Naive thymus-derived CD8-positive, alpha-beta T cell (primary cell): ENCODE measurements at regions not wholly inside any gene's neighbourhood (a gene's known extent, or its start where the extent isn't known, plus 50 kb on each side); places are given as distances from the start of the nearest gene placed in this dataset.

ENCODE experiments used
- ATAC-seq, 2 donors: fragments of 150-1000 bp; cut with Tn5 transposase in 1 of 2; sonication (Bioruptor Pico), chemical (Tn5 transposase) in 1 of 2; 1 replicate in 1 of 2; 2 replicates in 1 of 2; pipeline ENCODE4 v1.10.0; 2021; ENCODE audit warnings: mild to moderate bottlenecking in 2 of 2, moderate library complexity in 2 of 2
- POLR2A ChIA-PET: fragments of 350-600 bp; sonication (Branson Sonifier 250); formaldehyde crosslinking; loops from one replicate; lab custom pipeline; 2021; ENCODE audit warnings: antibody characterized with exemption; lab: Charles Lee
- DNase-seq, 10 donors: peaks; one replicate each; pipeline versions ENCODE4 v3.0.0 to v3.0.0-alpha.2; 2020 to 2022
- H3K27ac Mint-ChIP-seq, 10 donors: one replicate each; pipeline ENCODE4 v1.8.0; 2020 to 2022; ENCODE audit warnings: mild to moderate bottlenecking in 10 of 10, mixed read lengths in 10 of 10, moderate library complexity in 4 of 10, inconsistent platforms in 1 of 10
- H3K27me3 Mint-ChIP-seq, 5 donors: one replicate each; pipeline ENCODE4 v1.8.0; 2021 to 2022; ENCODE audit warnings: mixed read lengths in 5 of 5
- H3K36me3 Mint-ChIP-seq, 3 donors: one replicate each; pipeline ENCODE4 v1.8.0; 2020 to 2022; ENCODE audit warnings: mixed read lengths in 3 of 3, mild to moderate bottlenecking in 2 of 3, inconsistent platforms in 1 of 3
- H3K4me1 Mint-ChIP-seq, 4 donors: one replicate each; pipeline ENCODE4 v1.8.0; 2021 to 2022; ENCODE audit warnings: mixed read lengths in 4 of 4
- H3K4me3 Mint-ChIP-seq, 10 donors: one replicate each; pipeline ENCODE4 v1.8.0; 2020 to 2022; ENCODE audit warnings: mild to moderate bottlenecking in 10 of 10, mixed read lengths in 10 of 10, moderate library complexity in 6 of 10, inconsistent platforms in 1 of 10
- H3K9me3 Mint-ChIP-seq, 9 donors: one replicate each; pipeline ENCODE4 v1.8.0; 2020 to 2022; ENCODE audit warnings: mixed read lengths in 9 of 9, mild to moderate bottlenecking in 3 of 9, inconsistent platforms in 1 of 9, moderate library complexity in 1 of 9

- Mint-ChIP-seq H3K9me3 (no peaks in the 10 kb centered on the region), H3K27ac (no peak overlapping the region), H3K36me3 (no peaks in the 10 kb centered on the region), H3K4me3 (no peak overlapping the region), H3K27me3 (peaks cover 2 to 40% (median 23%) of the 10 kb centered on the region in 5 donors), H3K4me1 (peaks cover 0 to 2% (median 0%) of the 10 kb centered on the region in 4 donors)
- POLR2A ChIA-PET: no interaction called here
- no peak for ATAC-seq
- DNase-seq: no peak
These were observed 156.8 kb upstream of the NFE2L3 start for GRCh38 chr7:25995216-25995615.

GRCh38 chr7:25996006-25996408 lies 156.0 kb upstream of the NFE2L3 start:
- POLR2A ChIA-PET: no interaction called here
- no peaks in the 10 kb centered on the region for H3K36me3 Mint-ChIP-seq
- no peak overlapping the region for H3K4me3 Mint-ChIP-seq
- H3K27ac Mint-ChIP-seq: no peak overlapping the region
- ATAC-seq: no peak
- H3K27me3 Mint-ChIP-seq: peaks cover 2 to 32% (median 18%) of the 10 kb centered on the region in 5 donors
- H3K4me1 Mint-ChIP-seq: peaks cover 0 to 2% (median 0%) of the 10 kb centered on the region in 4 donors
- no peak for DNase-seq
- H3K9me3 Mint-ChIP-seq: no peaks in the 10 kb centered on the region

- no peak for ATAC-seq
- Mint-ChIP-seq H3K9me3 (no peaks in the 10 kb centered on the region), H3K27ac (no peak overlapping the region), H3K27me3 (peaks cover 3 to 45% (median 23%) of the 10 kb centered on the region in 5 donors), H3K4me1 (peaks cover 0 to 2% (median 0%) of the 10 kb centered on the region in 4 donors), H3K4me3 (no peak overlapping the region), H3K36me3 (no peaks in the 10 kb centered on the region)
- POLR2A ChIA-PET: no interaction called here
- no peak for DNase-seq
These were observed 153.5 kb upstream of the NFE2L3 start for GRCh38 chr7:25998499-25998898.

- Mint-ChIP-seq H3K27me3 (peaks cover 3 to 49% (median 17%) of the 10 kb centered on the region in 5 donors), H3K27ac (no peak overlapping the region), H3K4me3 (no peak overlapping the region), H3K9me3 (no peaks in the 10 kb centered on the region), H3K36me3 (no peaks in the 10 kb centered on the region), H3K4me1 (no peaks in the 10 kb centered on the region)
- POLR2A ChIA-PET: no interaction called here
- ATAC-seq (no peak), DNase-seq (no peak)
These were observed 151.2 kb upstream of the NFE2L3 start for GRCh38 chr7:26000841-26001240.

- Mint-ChIP-seq H3K4me1 (no peaks in the 10 kb centered on the region), H3K27ac (no peak overlapping the region), H3K9me3 (no peaks in the 10 kb centered on the region), H3K27me3 (peaks cover 5 to 46% (median 24%) of the 10 kb centered on the region in 5 donors), H3K36me3 (no peaks in the 10 kb centered on the region), H3K4me3 (no peak overlapping the region)
- DNase-seq (no peak), ATAC-seq (no peak)
- POLR2A ChIA-PET: no interaction called here
These were observed 150.2 kb upstream of the NFE2L3 start for GRCh38 chr7:26001662-26002244.

GRCh38 chr7:26005683-26006410 lies 146.2 kb upstream of the NFE2L3 start:
- Mint-ChIP-seq H3K9me3 (no peaks in the 10 kb centered on the region), H3K4me1 (peaks cover 0 to under 1% (median under 1%) of the 10 kb centered on the region in 4 donors), H3K4me3 (no peak overlapping the region), H3K36me3 (no peaks in the 10 kb centered on the region), H3K27ac (peak overlapping the region in 1 of 10 donors; percentile 72), H3K27me3 (peaks cover 8 to 38% (median 25%) of the 10 kb centered on the region in 5 donors)
- no peak for DNase-seq
- no peak for ATAC-seq
- POLR2A ChIA-PET: no interaction called here

GRCh38 chr7:26006426-26006825 lies 145.6 kb upstream of the NFE2L3 start:
- Mint-ChIP-seq H3K4me1 (peaks cover 0 to 7% (median 3%) of the 10 kb centered on the region in 4 donors), H3K36me3 (no peaks in the 10 kb centered on the region), H3K9me3 (no peaks in the 10 kb centered on the region), H3K4me3 (no peak overlapping the region), H3K27ac (peak overlapping the region in 1 of 10 donors; percentile 41), H3K27me3 (peaks cover 8 to 38% (median 25%) of the 10 kb centered on the region in 5 donors)
- ATAC-seq (no peak), DNase-seq (no peak)
- POLR2A ChIA-PET: no interaction called here

GRCh38 chr7:26007510-26007909 lies 144.5 kb upstream of the NFE2L3 start:
- POLR2A ChIA-PET: no interaction called here
- no peaks in the 10 kb centered on the region for H3K36me3 Mint-ChIP-seq
- no peaks in the 10 kb centered on the region for H3K9me3 Mint-ChIP-seq
- H3K27me3 Mint-ChIP-seq: peaks cover 8 to 28% (median 18%) of the 10 kb centered on the region in 5 donors
- DNase-seq (no peak), ATAC-seq (no peak)
- no peak overlapping the region for H3K4me3 Mint-ChIP-seq
- H3K4me1 Mint-ChIP-seq: peaks cover 0 to 8% (median 3%) of the 10 kb centered on the region in 4 donors
- no peak overlapping the region for H3K27ac Mint-ChIP-seq

- DNase-seq: no peak
- Mint-ChIP-seq H3K27me3 (peaks cover 5 to 23% (median 18%) of the 10 kb centered on the region in 5 donors), H3K27ac (no peak overlapping the region), H3K36me3 (no peaks in the 10 kb centered on the region), H3K4me1 (peaks cover 0 to 8% (median 3%) of the 10 kb centered on the region in 4 donors), H3K4me3 (no peak overlapping the region), H3K9me3 (no peaks in the 10 kb centered on the region)
- no peak for ATAC-seq
- POLR2A ChIA-PET: no interaction called here
These were observed 143.6 kb upstream of the NFE2L3 start for GRCh38 chr7:26008428-26008827.

- Mint-ChIP-seq H3K4me3 (no peak overlapping the region), H3K9me3 (peaks cover 0 to 6% (median 0%) of the 10 kb centered on the region in 9 donors), H3K27ac (no peak overlapping the region), H3K4me1 (peaks cover 0 to 8% (median 3%) of the 10 kb centered on the region in 4 donors), H3K27me3 (peaks cover 3 to 30% (median 13%) of the 10 kb centered on the region in 5 donors), H3K36me3 (peaks cover 0 to 5% (median 0%) of the 10 kb centered on the region in 3 donors)
- DNase-seq: no peak
- no peak for ATAC-seq
- POLR2A ChIA-PET: no interaction called here
These were observed 140.8 kb upstream of the NFE2L3 start for GRCh38 chr7:26011039-26011696.

GRCh38 chr7:26013551-26014083 lies 138.4 kb upstream of the NFE2L3 start:
- Mint-ChIP-seq H3K4me3 (no peak overlapping the region), H3K4me1 (peaks cover 0 to 8% (median 3%) of the 10 kb centered on the region in 4 donors), H3K36me3 (peaks cover 0 to 9% (median 2%) of the 10 kb centered on the region in 3 donors), H3K9me3 (peaks cover 0 to 13% (median 3%) of the 10 kb centered on the region in 9 donors), H3K27ac (no peak overlapping the region), H3K27me3 (peaks cover 9 to 38% (median 11%) of the 10 kb centered on the region in 5 donors)
- no peak for ATAC-seq
- POLR2A ChIA-PET: no interaction called here
- no peak for DNase-seq

GRCh38 chr7:26022982-26023381 lies 129.0 kb upstream of the NFE2L3 start:
- H3K4me3 Mint-ChIP-seq: no peak overlapping the region
- POLR2A ChIA-PET: no interaction called here
- no peak overlapping the region for H3K27ac Mint-ChIP-seq
- ATAC-seq (no peak), DNase-seq (no peak)
- H3K36me3 Mint-ChIP-seq: no peaks in the 10 kb centered on the region
- no peaks in the 10 kb centered on the region for H3K4me1 Mint-ChIP-seq
- no peaks in the 10 kb centered on the region for H3K9me3 Mint-ChIP-seq
- H3K27me3 Mint-ChIP-seq: peaks cover 1 to 21% (median 11%) of the 10 kb centered on the region in 5 donors

- DNase-seq (no peak), ATAC-seq (no peak)
- Mint-ChIP-seq H3K27me3 (peaks cover 1 to 35% (median 15%) of the 10 kb centered on the region in 5 donors), H3K9me3 (no peaks in the 10 kb centered on the region), H3K36me3 (no peaks in the 10 kb centered on the region), H3K4me1 (no peaks in the 10 kb centered on the region), H3K27ac (no peak overlapping the region), H3K4me3 (no peak overlapping the region)
- POLR2A ChIA-PET: no interaction called here
These were observed 122.1 kb upstream of the NFE2L3 start for GRCh38 chr7:26029911-26030310.
